ENCODE measurements at regions not wholly inside any gene's neighbourhood (a gene's known extent, or its start where the extent isn't known, plus 50 kb on each side); places are given as distances from the start of the nearest gene placed in this dataset.

DNA sequence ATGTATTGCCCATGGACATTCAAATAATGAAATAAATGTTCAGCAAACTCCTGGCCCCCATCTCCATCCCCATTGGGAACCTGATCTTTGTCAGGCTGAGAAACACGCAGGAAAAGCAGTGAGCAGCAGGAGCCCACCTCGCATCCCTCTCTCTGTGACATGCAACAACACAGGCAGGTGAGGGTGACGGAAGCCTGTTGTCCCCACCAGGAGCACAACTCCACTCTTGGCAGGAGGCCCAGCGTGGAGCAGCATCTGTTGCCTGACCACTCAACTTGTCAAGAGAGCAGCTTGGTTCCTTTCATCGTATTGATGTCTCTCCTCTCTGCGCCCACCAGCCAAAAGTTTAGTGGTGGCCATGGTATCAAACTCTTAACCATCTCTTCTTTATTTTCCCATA, 586.9 kb upstream of the ARID1B start:
- TF ChIP-seq, protein P1, sequence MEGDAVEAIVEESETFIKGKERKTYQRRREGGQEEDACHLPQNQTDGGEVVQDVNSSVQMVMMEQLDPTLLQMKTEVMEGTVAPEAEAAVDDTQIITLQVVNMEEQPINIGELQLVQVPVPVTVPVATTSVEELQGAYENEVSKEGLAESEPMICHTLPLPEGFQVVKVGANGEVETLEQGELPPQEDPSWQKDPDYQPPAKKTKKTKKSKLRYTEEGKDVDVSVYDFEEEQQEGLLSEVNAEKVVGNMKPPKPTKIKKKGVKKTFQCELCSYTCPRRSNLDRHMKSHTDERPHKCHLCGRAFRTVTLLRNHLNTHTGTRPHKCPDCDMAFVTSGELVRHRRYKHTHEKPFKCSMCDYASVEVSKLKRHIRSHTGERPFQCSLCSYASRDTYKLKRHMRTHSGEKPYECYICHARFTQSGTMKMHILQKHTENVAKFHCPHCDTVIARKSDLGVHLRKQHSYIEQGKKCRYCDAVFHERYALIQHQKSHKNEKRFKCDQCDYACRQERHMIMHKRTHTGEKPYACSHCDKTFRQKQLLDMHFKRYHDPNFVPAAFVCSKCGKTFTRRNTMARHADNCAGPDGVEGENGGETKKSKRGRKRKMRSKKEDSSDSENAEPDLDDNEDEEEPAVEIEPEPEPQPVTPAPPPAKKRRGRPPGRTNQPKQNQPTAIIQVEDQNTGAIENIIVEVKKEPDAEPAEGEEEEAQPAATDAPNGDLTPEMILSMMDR (conservative IDR thresholded peaks at IDR 0.05; ENCODE audit: low read depth, low read length) = no peak
- TF ChIP-seq POLR2A (IDR thresholded peaks at IDR 0.05; ENCODE audit: low read depth, low read length) = no peak
